SK-N-SH treated with all-trans-retinoic acid at 6 μM for 48 hours (cell line): ENCODE measurements at regions not wholly inside any gene's neighbourhood (a gene's known extent, or its start where the extent isn't known, plus 50 kb on each side); places are given as distances from the start of the nearest gene placed in this dataset.

Experiments used
- ARNTL ChIP-seq: fragments of 450-650 bp; formaldehyde crosslinking; IDR thresholded peaks from 2 replicates; pipeline ENCODE4 v1.5.0; 2020; ENCODE audit warnings: low read depth, mild to moderate bottlenecking, moderate library complexity, borderline replicate concordance
- ESRRG ChIP-seq: fragments of 250-450 bp; sonication (Bioruptor Pico); IDR thresholded peaks from 2 replicates; pipeline ENCODE4 v1.6.1; 2021; ENCODE audit warnings: mild to moderate bottlenecking
- ISL1 ChIP-seq: fragments of 250-450 bp; sonication (Bioruptor Pico); IDR thresholded peaks from 2 replicates; pipeline ENCODE4 v2.1.2; 2022; ENCODE audit warnings: mild to moderate bottlenecking, moderate library complexity
- PPARA ChIP-seq: fragments of 250-450 bp; sonication (Bioruptor Pico); IDR thresholded peaks from 2 replicates; pipeline ENCODE4 v1.5.0; 2020; ENCODE audit warnings: mild to moderate bottlenecking, borderline replicate concordance
- RARB ChIP-seq: fragments of 250-450 bp; sonication (Bioruptor Pico); IDR thresholded peaks from 2 replicates; pipeline ENCODE4 v1.8.0; 2021; ENCODE audit warnings: mild to moderate bottlenecking, moderate library complexity
- SNAI2 ChIP-seq: fragments of 250-450 bp; sonication (Bioruptor Pico); IDR thresholded peaks from 2 replicates; pipeline ENCODE4 v1.5.0; 2020; ENCODE audit warnings: mild to moderate bottlenecking, moderate library complexity
- TCF4 ChIP-seq: fragments of 250-450 bp; sonication (Bioruptor Pico); IDR thresholded peaks from 2 replicates; pipeline ENCODE4 v1.8.0; 2021; ENCODE audit warnings: mild to moderate bottlenecking, moderate library complexity, borderline replicate concordance
- ZC3H10 ChIP-seq: fragments of 250-450 bp; sonication (Bioruptor Pico); IDR thresholded peaks from 2 replicates; pipeline ENCODE4 v1.5.1; 2021; ENCODE audit warnings: mild to moderate bottlenecking, moderate library complexity
- ZFP3 ChIP-seq: fragments of 250-450 bp; sonication (Bioruptor Pico); IDR thresholded peaks from 2 replicates; pipeline ENCODE4 v1.5.0; 2020; ENCODE audit warnings: mild to moderate bottlenecking, moderate library complexity
- ZFP30 ChIP-seq: fragments of 450-650 bp; formaldehyde crosslinking; IDR thresholded peaks from 2 replicates; pipeline ENCODE4 v1.5.0; 2022; ENCODE audit warnings: mild to moderate bottlenecking, moderate library complexity
- ZNF70 ChIP-seq: fragments of 450-650 bp; formaldehyde crosslinking; IDR thresholded peaks from 2 replicates; pipeline ENCODE4 v1.5.0; 2020; ENCODE audit warnings: mild to moderate bottlenecking, moderate library complexity
- TF ChIP-seq, protein P1 (sequence below): fragments of 250-450 bp; sonication (Bioruptor Pico); IDR thresholded peaks from 2 replicates; pipeline ENCODE4 v1.5.0; 2020; ENCODE audit warnings: mild to moderate bottlenecking, moderate library complexity
- TF ChIP-seq, protein P2 (sequence below): fragments of 250-450 bp; sonication (Bioruptor Pico); IDR thresholded peaks from 2 replicates; pipeline ENCODE4 v1.8.0; 2020; ENCODE audit warnings: mild to moderate bottlenecking, moderate library complexity, borderline replicate concordance
- TF ChIP-seq, protein P3 (sequence below): fragments of 250-450 bp; sonication (Bioruptor Pico); IDR thresholded peaks from 2 replicates; pipeline ENCODE4 v1.5.1; 2020; ENCODE audit warnings: low read depth, mild to moderate bottlenecking, moderate library complexity

DNA sequence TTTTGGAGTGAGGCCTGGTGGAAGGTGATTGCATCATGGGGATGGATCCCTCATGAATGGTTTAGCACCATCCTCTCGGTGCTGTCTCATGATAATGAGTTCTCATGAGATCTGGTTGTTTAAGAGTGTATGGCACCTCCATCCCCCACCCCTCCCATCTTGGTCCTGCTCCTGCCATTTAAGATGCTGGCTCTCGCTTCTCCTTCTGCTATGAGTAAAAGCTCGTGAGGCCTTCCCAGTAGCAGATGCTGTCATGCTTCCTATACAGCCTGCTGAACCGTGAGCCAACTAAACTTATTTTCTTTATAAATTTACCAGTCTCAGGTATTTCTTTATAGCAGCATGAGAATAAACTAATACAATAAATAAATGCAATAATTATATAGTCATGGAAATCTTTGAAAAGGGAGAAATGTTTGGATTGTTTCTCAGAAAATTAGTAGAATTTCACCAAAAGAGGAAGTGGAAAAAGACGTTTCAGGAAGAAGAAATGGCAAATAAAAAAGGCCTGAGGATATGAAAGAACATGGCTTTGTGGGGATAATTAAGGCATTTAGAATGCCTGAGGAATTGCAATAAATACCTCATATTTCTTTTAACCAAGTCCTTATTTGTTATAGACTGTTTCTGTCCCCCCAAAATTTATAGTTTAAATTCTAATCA lies 451.2 kb upstream of the ADGRL4 start:
- TF ChIP-seq, protein P1, sequence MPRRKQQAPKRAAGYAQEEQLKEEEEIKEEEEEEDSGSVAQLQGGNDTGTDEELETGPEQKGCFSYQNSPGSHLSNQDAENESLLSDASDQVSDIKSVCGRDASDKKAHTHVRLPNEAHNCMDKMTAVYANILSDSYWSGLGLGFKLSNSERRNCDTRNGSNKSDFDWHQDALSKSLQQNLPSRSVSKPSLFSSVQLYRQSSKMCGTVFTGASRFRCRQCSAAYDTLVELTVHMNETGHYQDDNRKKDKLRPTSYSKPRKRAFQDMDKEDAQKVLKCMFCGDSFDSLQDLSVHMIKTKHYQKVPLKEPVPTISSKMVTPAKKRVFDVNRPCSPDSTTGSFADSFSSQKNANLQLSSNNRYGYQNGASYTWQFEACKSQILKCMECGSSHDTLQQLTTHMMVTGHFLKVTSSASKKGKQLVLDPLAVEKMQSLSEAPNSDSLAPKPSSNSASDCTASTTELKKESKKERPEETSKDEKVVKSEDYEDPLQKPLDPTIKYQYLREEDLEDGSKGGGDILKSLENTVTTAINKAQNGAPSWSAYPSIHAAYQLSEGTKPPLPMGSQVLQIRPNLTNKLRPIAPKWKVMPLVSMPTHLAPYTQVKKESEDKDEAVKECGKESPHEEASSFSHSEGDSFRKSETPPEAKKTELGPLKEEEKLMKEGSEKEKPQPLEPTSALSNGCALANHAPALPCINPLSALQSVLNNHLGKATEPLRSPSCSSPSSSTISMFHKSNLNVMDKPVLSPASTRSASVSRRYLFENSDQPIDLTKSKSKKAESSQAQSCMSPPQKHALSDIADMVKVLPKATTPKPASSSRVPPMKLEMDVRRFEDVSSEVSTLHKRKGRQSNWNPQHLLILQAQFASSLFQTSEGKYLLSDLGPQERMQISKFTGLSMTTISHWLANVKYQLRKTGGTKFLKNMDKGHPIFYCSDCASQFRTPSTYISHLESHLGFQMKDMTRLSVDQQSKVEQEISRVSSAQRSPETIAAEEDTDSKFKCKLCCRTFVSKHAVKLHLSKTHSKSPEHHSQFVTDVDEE (CRISPR knock-in tag) = no peak
- TF ChIP-seq ARNTL (CRISPR knock-in tag) (no peak), TCF4 (CRISPR knock-in tag) (no peak), PPARA (CRISPR knock-in tag) (no peak), ISL1 (CRISPR knock-in tag) (no peak), ZNF70 (CRISPR knock-in tag) (no peak), ZFP3 (CRISPR knock-in tag) (no peak), RARB (CRISPR knock-in tag) (no peak), ESRRG (no peak), ZFP30 (CRISPR knock-in tag) (no peak), SNAI2 (CRISPR knock-in tag) (no peak), ZC3H10 (CRISPR knock-in tag) (no peak)
- TF ChIP-seq, protein P2, sequence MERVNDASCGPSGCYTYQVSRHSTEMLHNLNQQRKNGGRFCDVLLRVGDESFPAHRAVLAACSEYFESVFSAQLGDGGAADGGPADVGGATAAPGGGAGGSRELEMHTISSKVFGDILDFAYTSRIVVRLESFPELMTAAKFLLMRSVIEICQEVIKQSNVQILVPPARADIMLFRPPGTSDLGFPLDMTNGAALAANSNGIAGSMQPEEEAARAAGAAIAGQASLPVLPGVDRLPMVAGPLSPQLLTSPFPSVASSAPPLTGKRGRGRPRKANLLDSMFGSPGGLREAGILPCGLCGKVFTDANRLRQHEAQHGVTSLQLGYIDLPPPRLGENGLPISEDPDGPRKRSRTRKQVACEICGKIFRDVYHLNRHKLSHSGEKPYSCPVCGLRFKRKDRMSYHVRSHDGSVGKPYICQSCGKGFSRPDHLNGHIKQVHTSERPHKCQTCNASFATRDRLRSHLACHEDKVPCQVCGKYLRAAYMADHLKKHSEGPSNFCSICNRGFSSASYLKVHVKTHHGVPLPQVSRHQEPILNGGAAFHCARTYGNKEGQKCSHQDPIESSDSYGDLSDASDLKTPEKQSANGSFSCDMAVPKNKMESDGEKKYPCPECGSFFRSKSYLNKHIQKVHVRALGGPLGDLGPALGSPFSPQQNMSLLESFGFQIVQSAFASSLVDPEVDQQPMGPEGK (CRISPR knock-in tag) = no peak
- TF ChIP-seq, protein P3, sequence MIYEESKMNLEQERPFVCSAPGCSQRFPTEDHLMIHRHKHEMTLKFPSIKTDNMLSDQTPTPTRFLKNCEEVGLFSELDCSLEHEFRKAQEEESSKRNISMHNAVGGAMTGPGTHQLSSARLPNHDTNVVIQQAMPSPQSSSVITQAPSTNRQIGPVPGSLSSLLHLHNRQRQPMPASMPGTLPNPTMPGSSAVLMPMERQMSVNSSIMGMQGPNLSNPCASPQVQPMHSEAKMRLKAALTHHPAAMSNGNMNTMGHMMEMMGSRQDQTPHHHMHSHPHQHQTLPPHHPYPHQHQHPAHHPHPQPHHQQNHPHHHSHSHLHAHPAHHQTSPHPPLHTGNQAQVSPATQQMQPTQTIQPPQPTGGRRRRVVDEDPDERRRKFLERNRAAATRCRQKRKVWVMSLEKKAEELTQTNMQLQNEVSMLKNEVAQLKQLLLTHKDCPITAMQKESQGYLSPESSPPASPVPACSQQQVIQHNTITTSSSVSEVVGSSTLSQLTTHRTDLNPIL (CRISPR knock-in tag) = no peak
